ENCODE measurements at regions not wholly inside any gene's neighbourhood (a gene's known extent, or its start where the extent isn't known, plus 50 kb on each side); places are given as distances from the start of the nearest gene placed in this dataset.
"Not testable (repeated sequence)": the region's sequence is repeated elsewhere in the genome, so short reads cannot be mapped to it uniquely, and the experiment has no call there.

DNA sequence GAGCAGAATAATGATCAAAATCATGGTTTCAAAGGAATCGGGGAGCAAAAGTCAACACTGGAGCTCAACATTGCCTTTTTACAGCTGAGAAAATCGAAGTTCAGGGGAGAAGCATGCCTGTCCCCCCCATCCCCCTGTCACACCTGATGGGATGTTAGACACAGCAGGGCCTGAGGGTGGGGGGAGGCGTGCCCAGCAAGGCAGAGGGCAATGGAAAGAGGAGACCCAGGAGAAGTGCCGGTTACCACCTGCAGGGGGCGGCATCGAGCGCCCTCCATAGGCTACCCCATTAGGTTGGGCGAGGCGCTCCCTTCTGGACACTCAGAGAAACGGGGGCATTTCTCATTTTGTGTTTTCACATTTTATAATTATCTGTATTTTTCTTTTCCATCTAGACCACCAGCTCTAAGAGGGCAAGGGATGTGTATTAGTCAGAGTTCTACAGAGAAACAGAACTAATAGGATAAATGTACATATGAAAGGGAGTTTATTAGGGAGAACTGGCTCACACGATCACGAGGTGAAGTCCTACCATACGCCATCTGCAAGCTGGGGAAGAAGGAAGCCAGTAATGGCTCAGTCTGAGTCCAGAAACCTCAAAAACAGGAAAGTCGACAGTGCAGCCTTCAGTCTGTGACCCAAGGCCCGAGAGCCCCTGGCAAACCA, 271.3 kb downstream of the LRATD1 start:
- Histone ChIP-seq H3K4me1 (no peaks in the 10 kb centered on the region), H3K27me3 (ENCODE audit: control insufficient read depth, insufficient read depth, low read length) (no peaks in the 10 kb centered on the region), H3K9ac (no peak overlapping the region), H3K27ac (no peak overlapping the region), H3K4me2 (ENCODE audit: low read length) (no peak overlapping the region), H2AFZ (no peak overlapping the region), H3K79me2 (no peaks in the 10 kb centered on the region), H3K4me3 (ENCODE audit: low read depth, low read length) (no peak overlapping the region), H3K9me3 (ENCODE audit: control insufficient read depth, low read length) (no peaks in the 10 kb centered on the region), H3K36me3 (ENCODE audit: control insufficient read depth, insufficient read depth, low read length) (no peaks in the 10 kb centered on the region)
- TF ChIP-seq, protein P1, sequence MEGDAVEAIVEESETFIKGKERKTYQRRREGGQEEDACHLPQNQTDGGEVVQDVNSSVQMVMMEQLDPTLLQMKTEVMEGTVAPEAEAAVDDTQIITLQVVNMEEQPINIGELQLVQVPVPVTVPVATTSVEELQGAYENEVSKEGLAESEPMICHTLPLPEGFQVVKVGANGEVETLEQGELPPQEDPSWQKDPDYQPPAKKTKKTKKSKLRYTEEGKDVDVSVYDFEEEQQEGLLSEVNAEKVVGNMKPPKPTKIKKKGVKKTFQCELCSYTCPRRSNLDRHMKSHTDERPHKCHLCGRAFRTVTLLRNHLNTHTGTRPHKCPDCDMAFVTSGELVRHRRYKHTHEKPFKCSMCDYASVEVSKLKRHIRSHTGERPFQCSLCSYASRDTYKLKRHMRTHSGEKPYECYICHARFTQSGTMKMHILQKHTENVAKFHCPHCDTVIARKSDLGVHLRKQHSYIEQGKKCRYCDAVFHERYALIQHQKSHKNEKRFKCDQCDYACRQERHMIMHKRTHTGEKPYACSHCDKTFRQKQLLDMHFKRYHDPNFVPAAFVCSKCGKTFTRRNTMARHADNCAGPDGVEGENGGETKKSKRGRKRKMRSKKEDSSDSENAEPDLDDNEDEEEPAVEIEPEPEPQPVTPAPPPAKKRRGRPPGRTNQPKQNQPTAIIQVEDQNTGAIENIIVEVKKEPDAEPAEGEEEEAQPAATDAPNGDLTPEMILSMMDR (IDR thresholded peaks at IDR 0.05): no peak

DNA sequence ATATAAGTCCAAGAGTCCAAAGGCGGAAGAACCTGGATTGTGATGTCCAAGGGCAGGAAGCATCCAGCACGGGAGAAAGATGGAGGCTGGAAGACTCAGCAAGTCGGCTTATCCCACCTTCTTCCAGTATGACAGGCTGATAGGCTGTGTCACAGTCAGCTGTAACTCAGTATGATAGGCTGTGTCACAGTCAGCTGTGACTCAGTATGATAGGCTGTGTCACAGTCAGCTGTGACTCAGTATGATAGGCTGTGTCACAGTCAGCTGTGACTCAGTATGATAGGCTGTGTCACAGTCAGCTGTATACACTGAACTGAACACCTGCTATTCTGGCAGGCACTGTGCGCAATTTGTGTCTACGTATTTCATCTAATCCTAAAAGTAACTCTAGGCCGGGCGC, 271.9 kb downstream of the LRATD1 start:
- H3K27ac ChIP-seq; H3K27me3 ChIP-seq (ENCODE audit: control insufficient read depth, insufficient read depth, low read length); H3K4me2 ChIP-seq (ENCODE audit: low read length); H3K4me1 ChIP-seq; H3K79me2 ChIP-seq; H3K36me3 ChIP-seq (ENCODE audit: control insufficient read depth, insufficient read depth, low read length); H3K4me3 ChIP-seq (ENCODE audit: low read depth, low read length); H3K9ac ChIP-seq; H2AFZ ChIP-seq; H3K9me3 ChIP-seq (ENCODE audit: control insufficient read depth, low read length): not testable (repeated sequence)

DNA sequence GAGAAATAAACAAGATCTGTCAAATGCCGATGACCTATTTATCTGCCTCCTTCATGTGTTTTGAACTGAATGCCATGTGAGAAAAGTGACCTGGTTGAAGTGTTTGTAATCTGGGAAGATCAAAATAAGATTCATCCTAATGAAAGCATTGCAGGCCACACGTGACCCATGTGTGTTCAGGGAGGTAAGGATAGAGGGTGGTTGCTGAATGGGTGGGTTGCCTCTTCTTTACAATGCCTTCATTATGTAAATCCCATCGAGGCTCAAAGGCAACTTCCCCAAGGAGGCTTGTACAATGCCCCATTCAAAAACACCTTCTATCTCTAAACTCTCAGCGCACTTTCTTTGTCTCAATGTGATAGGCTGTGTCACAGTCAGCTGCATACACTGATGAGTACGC, 273.1 kb downstream of the LRATD1 start:
- H3K79me2 ChIP-seq: no peaks in the 10 kb centered on the region
- no peaks in the 10 kb centered on the region for H3K9me3 ChIP-seq (ENCODE audit: control insufficient read depth, low read length)
- no peak overlapping the region for H2AFZ ChIP-seq
- no peak overlapping the region for H3K4me2 ChIP-seq (ENCODE audit: low read length)
- TF ChIP-seq, protein P1 (IDR thresholded peaks at IDR 0.05): no peak
- no peaks in the 10 kb centered on the region for H3K4me1 ChIP-seq
- no peak overlapping the region for H3K27ac ChIP-seq
- no peak overlapping the region for H3K9ac ChIP-seq
- no peaks in the 10 kb centered on the region for H3K36me3 ChIP-seq (ENCODE audit: control insufficient read depth, insufficient read depth, low read length)
- H3K27me3 ChIP-seq (ENCODE audit: control insufficient read depth, insufficient read depth, low read length): no peaks in the 10 kb centered on the region
- H3K4me3 ChIP-seq (ENCODE audit: low read depth, low read length): no peak overlapping the region

DNA sequence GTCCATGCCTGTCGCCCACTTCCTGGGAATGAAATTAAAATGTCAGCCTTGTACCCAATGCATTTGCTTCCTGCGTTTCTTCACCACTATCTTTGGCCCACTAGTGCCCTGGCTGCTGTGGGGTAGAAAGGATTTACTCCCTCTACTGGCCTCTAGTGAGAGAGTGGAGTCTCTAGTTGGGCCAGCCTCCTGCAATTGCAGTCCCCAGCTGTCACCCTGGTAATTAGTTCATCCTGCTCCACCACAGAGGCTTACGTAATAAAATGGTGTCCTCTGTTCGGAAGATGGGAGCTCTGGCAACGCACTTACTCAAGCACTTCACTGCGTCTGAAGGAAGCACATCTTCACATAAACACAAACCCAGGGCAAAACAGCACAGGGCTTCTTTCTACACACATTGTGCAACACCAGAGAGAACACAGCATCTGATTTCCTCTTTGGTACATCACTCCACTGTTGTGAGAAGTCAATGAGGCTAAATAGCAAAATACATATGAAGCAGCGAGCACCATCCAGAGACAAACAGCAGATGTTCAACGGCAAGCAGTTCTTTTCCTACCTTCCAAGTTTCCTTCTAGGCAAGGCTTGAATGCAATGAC, 274.6 kb downstream of the LRATD1 start:
- Histone ChIP-seq H3K4me1 (no peaks in the 10 kb centered on the region), H3K36me3 (ENCODE audit: control insufficient read depth, insufficient read depth, low read length) (no peaks in the 10 kb centered on the region), H3K4me3 (ENCODE audit: low read depth, low read length) (no peak overlapping the region), H2AFZ (no peak overlapping the region), H3K27ac (no peak overlapping the region), H3K27me3 (ENCODE audit: control insufficient read depth, insufficient read depth, low read length) (no peaks in the 10 kb centered on the region), H3K9me3 (ENCODE audit: control insufficient read depth, low read length) (no peaks in the 10 kb centered on the region), H3K9ac (no peak overlapping the region), H3K4me2 (ENCODE audit: low read length) (no peak overlapping the region), H3K79me2 (no peaks in the 10 kb centered on the region)
- TF ChIP-seq, protein P1 (IDR thresholded peaks at IDR 0.05): no peak

DNA sequence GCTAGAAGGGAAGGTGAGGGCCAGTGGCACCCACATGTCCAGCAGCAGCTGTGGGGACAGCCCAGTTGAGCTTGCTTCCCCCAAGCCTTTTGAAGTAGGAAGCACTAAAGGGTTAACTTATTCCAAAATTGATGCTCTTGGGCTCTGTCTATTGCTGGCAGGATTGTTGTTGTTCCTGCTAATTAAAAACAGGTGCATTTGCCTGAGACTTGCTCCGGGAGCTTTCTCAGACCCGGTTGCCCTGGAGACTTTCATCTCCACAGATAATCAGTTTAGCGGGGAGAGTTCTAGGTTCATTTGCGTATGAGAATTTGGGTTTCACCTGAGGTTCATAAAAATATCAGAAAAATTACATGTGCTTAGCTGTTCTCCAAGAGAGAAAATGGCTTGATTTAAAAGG, 277.3 kb downstream of the LRATD1 start:
- H2AFZ ChIP-seq: no peak overlapping the region

More for the DNA sequence above, 277.3 kb downstream of the LRATD1 start:
- Histone ChIP-seq H3K4me1 (no peaks in the 10 kb centered on the region), H3K27me3 (ENCODE audit: control insufficient read depth, insufficient read depth, low read length) (no peaks in the 10 kb centered on the region), H3K9me3 (ENCODE audit: control insufficient read depth, low read length) (no peaks in the 10 kb centered on the region), H3K4me2 (ENCODE audit: low read length) (no peak overlapping the region), H3K27ac (no peak overlapping the region), H3K36me3 (ENCODE audit: control insufficient read depth, insufficient read depth, low read length) (no peaks in the 10 kb centered on the region), H3K4me3 (ENCODE audit: low read depth, low read length) (no peak overlapping the region), H3K9ac (no peak overlapping the region), H3K79me2 (no peaks in the 10 kb centered on the region)
- TF ChIP-seq, protein P1 (IDR thresholded peaks at IDR 0.05): no peak

All from parathyroid adenoma (tissue), 2 donors.